Activated CD8-positive, alpha-beta memory T cell treated with anti-CD3 and anti-CD28 coated beads, Interleukin-2, amount 50 U/mL, for 1 hour (primary cell): ENCODE measurements at regions not wholly inside any gene's neighbourhood (a gene's known extent, or its start where the extent isn't known, plus 50 kb on each side); places are given as distances from the start of the nearest gene placed in this dataset.
"Not testable (repeated sequence)": the region's sequence is repeated elsewhere in the genome, so short reads cannot be mapped to it uniquely, and the experiment has no call there.

Source experiments
- DNase-seq: peaks from one replicate; pipeline ENCODE4 v3.0.0-alpha.2; 2020; ENCODE audit errors: extremely low read depth

GRCh38 chr7:69192134-69192533 lies 406.1 kb upstream of the AUTS2 start:
- no peak for DNase-seq

GRCh38 chr7:69193061-69193460 lies 405.2 kb upstream of the AUTS2 start:
- no peak for DNase-seq

- no peak for DNase-seq
These were observed 401.7 kb upstream of the AUTS2 start for GRCh38 chr7:69196593-69196992.

- no peak for DNase-seq
These were observed 400.0 kb upstream of the AUTS2 start for GRCh38 chr7:69198250-69198649.

GRCh38 chr7:69199041-69199440 lies 399.2 kb upstream of the AUTS2 start:
- DNase-seq: no peak

GRCh38 chr7:69199661-69200060 lies 398.6 kb upstream of the AUTS2 start:
- no peak for DNase-seq

- DNase-seq: no peak
These were observed 394.4 kb upstream of the AUTS2 start for GRCh38 chr7:69203871-69204270.

- no peak for DNase-seq
These were observed 393.3 kb upstream of the AUTS2 start for GRCh38 chr7:69204943-69205342.

GRCh38 chr7:69205581-69205980 lies 392.7 kb upstream of the AUTS2 start:
- DNase-seq: no peak

- DNase-seq: no peak
These were observed 390.0 kb upstream of the AUTS2 start for GRCh38 chr7:69208276-69208675.

- no peak for DNase-seq
These were observed 389.4 kb upstream of the AUTS2 start for GRCh38 chr7:69208848-69209247.

- no peak for DNase-seq
These were observed 386.9 kb upstream of the AUTS2 start for GRCh38 chr7:69211336-69211735.

GRCh38 chr7:69211739-69212138 lies 386.5 kb upstream of the AUTS2 start:
- no peak for DNase-seq

GRCh38 chr7:69213878-69214277 lies 384.4 kb upstream of the AUTS2 start:
- DNase-seq: no peak

- DNase-seq: not testable (repeated sequence)
These were observed 382.8 kb upstream of the AUTS2 start for GRCh38 chr7:69215516-69215915.

- no peak for DNase-seq
These were observed 380.5 kb upstream of the AUTS2 start for GRCh38 chr7:69217516-69218350.

- DNase-seq: no peak
These were observed 379.7 kb upstream of the AUTS2 start for GRCh38 chr7:69218576-69218975.

GRCh38 chr7:69219381-69219780 lies 378.9 kb upstream of the AUTS2 start:
- DNase-seq: no peak

GRCh38 chr7:69225259-69225943 lies 372.9 kb upstream of the AUTS2 start:
- DNase-seq: no peak

GRCh38 chr7:69228212-69228811 lies 370.0 kb upstream of the AUTS2 start:
- DNase-seq: no peak

GRCh38 chr7:69232445-69233376 lies 365.6 kb upstream of the AUTS2 start:
- DNase-seq: no peak

- no peak for DNase-seq
These were observed 360.7 kb upstream of the AUTS2 start for GRCh38 chr7:69237541-69237940.
